OCI-LY3 (cell line): ENCODE measurements at regions not wholly inside any gene's neighbourhood (a gene's known extent, or its start where the extent isn't known, plus 50 kb on each side); places are given as distances from the start of the nearest gene placed in this dataset.
"Not testable (repeated sequence)": the region's sequence is repeated elsewhere in the genome, so short reads cannot be mapped to it uniquely, and the experiment has no call there.

Experiments used
- H2AFZ ChIP-seq: fragments of 200-600, 300-600 bp; shearing (Covaris generic); 2 replicates; pipeline ENCODE4 v1.6.0; 2014; ENCODE audit warnings: antibody characterized with exemption, low read depth, low read length
- H3K27ac ChIP-seq: fragments of 200-600, 300-600 bp; sonication (generic); 2 replicates; pipeline ENCODE4 v1.5.1; 2014; ENCODE audit warnings: mild to moderate bottlenecking, low read length, moderate library complexity, mixed read lengths
- H3K27me3 ChIP-seq: fragments of 200-600, 300-600 bp; sonication (generic); 2 replicates; pipeline ENCODE4 v1.6.1; 2014; ENCODE audit warnings: low read depth, low read length, mixed read lengths
- H3K36me3 ChIP-seq: fragments of 200-600, 300-600 bp; sonication (generic); replicated peaks from 2 replicates; pipeline ENCODE3; 2014; ENCODE audit warnings: low read depth, low read length, mixed read lengths
- H3K4me1 ChIP-seq: fragments of 300-600, 200-600 bp; sonication (generic); 2 replicates; pipeline ENCODE4 v1.6.1; 2014; ENCODE audit warnings: low read length, mixed read lengths
- H3K4me2 ChIP-seq: fragments of 200-600, 300-600 bp; sonication (generic); 2 replicates; pipeline ENCODE4 v1.6.1; 2014; ENCODE audit warnings: low read length, mixed read lengths
- H3K4me3 ChIP-seq: fragments of 300-600, 200-600 bp; sonication (generic); 2 replicates; pipeline ENCODE4 v1.5.1; 2014; ENCODE audit warnings: antibody characterized with exemption, mild to moderate bottlenecking, low read length, moderate library complexity
- H3K79me2 ChIP-seq: fragments of 300-600, 200-600 bp; shearing (Covaris generic); 2 replicates; pipeline ENCODE4 v1.6.1; 2014; ENCODE audit warnings: mild to moderate bottlenecking, low read length, mixed read lengths
- H3K9ac ChIP-seq: fragments of 300-600, 200-600 bp; shearing (Covaris generic); 2 replicates; pipeline ENCODE4 v1.6.0; 2014; ENCODE audit warnings: mild to moderate bottlenecking, low read length, moderate library complexity
- H3K9me3 ChIP-seq: fragments of 200-600, 300-600 bp; shearing (Covaris generic); 2 replicates; pipeline ENCODE4 v1.6.1; 2014; ENCODE audit warnings: low read length, mixed read lengths; ENCODE audit not compliant: insufficient read depth
- H4K20me1 ChIP-seq: fragments of 200-600, 300-600 bp; sonication (generic); 2 replicates; pipeline ENCODE4 v1.6.1; 2016; ENCODE audit warnings: low read length, mixed read lengths; ENCODE audit not compliant: insufficient read depth
- CTCF ChIP-seq: fragments of 200-600, 300-600 bp; sonication (generic); IDR thresholded peaks from 2 replicates; pipeline ENCODE4 v1.5.1; 2014; ENCODE audit warnings: antibody characterized with exemption, low read length, low read depth
- EZH2phosphoT487 ChIP-seq: fragments of 200-600 bp; shearing (Covaris generic); IDR thresholded peaks from 2 replicates; pipeline ENCODE4 v1.6.1; 2018; ENCODE audit warnings: antibody characterized with exemption, mixed run types, low read depth

GRCh38 chr3:27802849-27803248 lies 80.7 kb upstream of the EOMES start:
- Histone ChIP-seq H3K4me2 (no peak overlapping the region), H3K36me3 (no peaks in the 10 kb centered on the region)

GRCh38 chr3:27805282-27805681 lies 83.2 kb upstream of the EOMES start:
- no peaks in the 10 kb centered on the region for H4K20me1 ChIP-seq
- H3K4me1 ChIP-seq, result peaks cover 6% of the 10 kb centered on the region; the same call in 1 of the 2 replicates
- H2AFZ ChIP-seq, result no peak overlapping the region

More at GRCh38 chr3:27802849-27803248, 80.7 kb upstream of the EOMES start:
- Histone ChIP-seq H2AFZ (no peak overlapping the region), H3K9me3 (no peaks in the 10 kb centered on the region), H3K27me3 (no peaks in the 10 kb centered on the region), H3K79me2 (no peaks in the 10 kb centered on the region), H3K4me3 (no peak overlapping the region), H3K27ac (no peak overlapping the region), H4K20me1 (no peaks in the 10 kb centered on the region), H3K9ac (no peak overlapping the region), H3K4me1 (peaks cover 6% of the 10 kb centered on the region; the same call in 1 of the 2 replicates)
- no peak for TF ChIP-seq EZH2phosphoT487
- TF ChIP-seq CTCF, result no peak

GRCh38 chr3:27813255-27813654 lies 91.1 kb upstream of the EOMES start:
- H4K20me1 ChIP-seq, result no peaks in the 10 kb centered on the region
- no peak overlapping the region for H3K4me3 ChIP-seq
- no peaks in the 10 kb centered on the region for H3K9me3 ChIP-seq
- no peaks in the 10 kb centered on the region for H3K4me1 ChIP-seq
- H3K27ac ChIP-seq, result no peak overlapping the region
- no peaks in the 10 kb centered on the region for H3K79me2 ChIP-seq
- no peak overlapping the region for H3K9ac ChIP-seq
- no peak overlapping the region for H2AFZ ChIP-seq
- no peaks in the 10 kb centered on the region for H3K27me3 ChIP-seq
- H3K36me3 ChIP-seq, result no peaks in the 10 kb centered on the region
- H3K4me2 ChIP-seq, result no peak overlapping the region
- TF ChIP-seq EZH2phosphoT487 (no peak), CTCF (no peak)

More at GRCh38 chr3:27805282-27805681, 83.2 kb upstream of the EOMES start:
- no peak overlapping the region for H3K4me2 ChIP-seq
- no peaks in the 10 kb centered on the region for H3K36me3 ChIP-seq
- TF ChIP-seq CTCF, result no peak
- no peak for TF ChIP-seq EZH2phosphoT487
- H3K27me3 ChIP-seq, result no peaks in the 10 kb centered on the region
- H3K27ac ChIP-seq, result no peak overlapping the region
- H3K9me3 ChIP-seq, result no peaks in the 10 kb centered on the region
- no peak overlapping the region for H3K9ac ChIP-seq
- H3K79me2 ChIP-seq, result no peaks in the 10 kb centered on the region
- H3K4me3 ChIP-seq, result no peak overlapping the region

GRCh38 chr3:27821609-27822008 lies 99.5 kb upstream of the EOMES start:
- H3K27me3 ChIP-seq, H2AFZ ChIP-seq, H4K20me1 ChIP-seq, H3K79me2 ChIP-seq, H3K27ac ChIP-seq, H3K9me3 ChIP-seq, H3K4me1 ChIP-seq, H3K4me2 ChIP-seq, H3K36me3 ChIP-seq, H3K4me3 ChIP-seq, H3K9ac ChIP-seq: not testable (repeated sequence)
